T-helper 1 cell treated with Interleukin-12 subunit alpha and Interleukin-12 subunit beta and Interleukin-4 antibody, amounts not matched to agents 30 ng/mL and 1 ng/mL, for 36 hours (primary cell): ENCODE measurements at regions not wholly inside any gene's neighbourhood (a gene's known extent, or its start where the extent isn't known, plus 50 kb on each side); places are given as distances from the start of the nearest gene placed in this dataset.
"Not testable (repeated sequence)": the region's sequence is repeated elsewhere in the genome, so short reads cannot be mapped to it uniquely, and the experiment has no call there.

Source experiments
- intact Hi-C: fragments of 100-400 bp; cut with micrococcal nuclease; formaldehyde crosslinking; loops from one replicate; pipeline ENCODE4 v1.15.1; 2024

DNA sequence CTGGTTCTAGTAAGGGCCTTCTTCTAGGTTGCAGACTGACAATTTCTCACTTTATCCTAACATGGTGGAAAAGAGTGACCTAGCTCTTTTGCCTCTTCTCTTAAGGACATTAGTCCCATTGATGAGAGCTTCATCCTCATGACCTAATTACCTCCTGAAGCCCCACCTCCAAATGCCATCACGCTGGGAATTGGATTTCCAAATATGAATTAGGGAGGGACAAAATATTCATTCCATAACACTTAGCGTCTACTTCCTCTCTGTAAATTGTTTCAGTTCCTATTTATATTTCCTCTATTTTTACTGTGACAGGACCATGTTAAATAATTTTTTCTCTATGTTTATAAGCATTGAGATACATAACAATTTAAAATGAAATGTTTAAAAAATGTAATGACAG is 408.8 kb downstream of the CDH10 start:
- intact Hi-C loops, result no loop called here

GRCh38 chr5:24245821-24246220 is 399.0 kb downstream of the CDH10 start:
- intact Hi-C loops, result no loop called here

GRCh38 chr5:24264547-24264946 is 380.2 kb downstream of the CDH10 start:
- intact Hi-C loops, result no loop called here

DNA sequence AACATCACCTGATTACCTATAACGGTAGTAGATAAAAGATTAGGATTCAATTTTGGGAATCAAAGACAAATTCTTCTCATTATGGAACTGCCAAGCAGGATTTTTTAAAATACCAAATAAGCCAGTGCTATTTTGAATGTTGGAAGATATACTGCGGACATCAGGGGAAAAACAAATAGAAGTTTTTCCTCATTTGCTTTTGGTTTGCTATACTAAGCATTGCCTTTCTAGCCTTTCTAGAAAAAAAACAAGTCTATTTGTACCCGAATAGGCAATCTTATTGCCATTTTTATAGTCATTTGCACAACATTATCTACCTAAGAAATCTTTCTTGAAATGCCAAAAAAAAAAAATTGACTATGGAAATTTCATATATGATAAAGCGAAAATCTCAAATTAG is 379.5 kb downstream of the CDH10 start:
- intact Hi-C loops, result no loop called here

DNA sequence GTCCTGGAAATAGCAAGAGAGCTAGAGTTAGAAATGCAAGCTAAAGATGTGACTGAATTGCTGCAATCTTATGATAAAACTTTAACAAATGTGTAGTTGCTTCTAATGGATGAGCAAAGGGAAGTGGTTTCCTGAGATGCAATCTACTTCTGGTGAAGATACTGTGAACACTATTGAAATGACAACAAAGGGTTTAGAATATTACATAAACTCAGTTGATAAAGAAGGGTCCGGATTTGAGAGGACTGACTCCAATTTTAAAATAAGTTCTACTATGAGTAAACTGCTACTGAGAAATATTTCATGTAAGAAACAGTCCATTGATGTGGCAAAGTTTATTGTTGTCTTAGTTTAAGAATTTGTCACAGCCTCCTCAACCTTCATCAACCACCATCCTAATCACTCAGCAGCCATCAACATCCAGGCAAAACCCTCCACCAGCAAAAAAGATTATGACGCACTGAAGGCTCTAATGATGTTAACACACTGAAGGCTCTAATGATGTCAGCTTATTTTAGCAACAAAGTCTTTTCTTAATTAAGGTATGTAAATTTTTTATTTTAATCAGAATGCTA is 376.2 kb downstream of the CDH10 start:
- intact Hi-C loops, result no loop called here

DNA sequence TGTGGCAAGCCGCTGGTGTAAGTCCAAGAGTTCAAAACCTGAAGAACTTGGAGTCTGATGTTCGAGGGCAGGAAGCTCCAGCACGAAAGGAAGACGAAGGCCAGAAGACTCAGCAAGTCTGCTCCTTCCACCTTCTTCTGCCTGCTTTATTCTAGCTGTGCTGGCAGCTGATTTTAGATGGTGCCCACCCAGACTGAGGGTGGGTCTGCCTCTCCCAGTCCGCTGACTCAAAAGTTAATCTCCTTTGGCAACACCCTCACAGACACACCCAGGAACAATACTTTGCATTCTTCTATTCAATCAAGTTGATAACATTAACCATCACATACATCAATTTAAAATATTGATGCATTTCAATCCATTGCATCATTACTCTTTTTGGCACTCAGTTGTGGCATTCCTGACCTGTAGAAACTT is 373.1 kb downstream of the CDH10 start:
- intact Hi-C loops, result not testable (repeated sequence)

GRCh38 chr5:24272741-24273140 is 372.0 kb downstream of the CDH10 start:
- intact Hi-C loops, result no loop called here

GRCh38 chr5:24280215-24280614 is 364.6 kb downstream of the CDH10 start:
- intact Hi-C loops, result no loop called here

- intact Hi-C loops, result no loop called here
These were observed 363.0 kb downstream of the CDH10 start for GRCh38 chr5:24281818-24282217.

DNA sequence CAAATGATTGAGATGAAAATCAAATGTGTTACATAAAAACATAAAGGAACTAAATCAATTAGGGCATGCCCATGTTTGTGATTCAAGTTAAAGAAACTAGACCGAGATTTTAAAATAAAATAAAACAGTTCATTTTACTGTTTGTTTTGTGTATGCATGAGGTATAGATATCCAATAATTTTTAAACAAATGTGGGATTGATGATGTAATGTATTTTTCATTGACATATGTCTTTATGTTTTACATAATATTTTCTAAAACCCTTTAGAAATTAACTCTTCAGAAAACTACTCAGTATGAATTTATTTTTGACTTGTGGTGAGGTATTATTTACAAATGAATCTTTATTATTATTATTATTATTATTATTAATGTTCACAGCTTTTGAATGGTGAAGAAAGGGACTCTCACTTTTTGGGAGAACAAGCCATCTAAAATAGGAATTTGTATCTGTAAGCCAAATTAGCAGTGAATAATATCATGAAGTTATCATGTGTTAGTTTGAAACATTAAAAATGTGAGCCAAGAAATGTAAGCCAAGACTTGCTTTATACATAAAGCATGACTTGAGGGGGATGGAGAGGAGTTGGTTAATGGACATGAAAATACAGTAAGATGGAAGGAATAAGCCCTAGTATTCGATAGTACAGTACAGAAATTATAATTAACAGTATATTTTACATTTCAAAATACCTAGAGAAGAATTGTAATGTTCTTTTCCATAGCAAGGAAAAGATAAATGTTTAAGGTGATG is 355.0 kb downstream of the CDH10 start:
- intact Hi-C loops, result no loop called here

DNA sequence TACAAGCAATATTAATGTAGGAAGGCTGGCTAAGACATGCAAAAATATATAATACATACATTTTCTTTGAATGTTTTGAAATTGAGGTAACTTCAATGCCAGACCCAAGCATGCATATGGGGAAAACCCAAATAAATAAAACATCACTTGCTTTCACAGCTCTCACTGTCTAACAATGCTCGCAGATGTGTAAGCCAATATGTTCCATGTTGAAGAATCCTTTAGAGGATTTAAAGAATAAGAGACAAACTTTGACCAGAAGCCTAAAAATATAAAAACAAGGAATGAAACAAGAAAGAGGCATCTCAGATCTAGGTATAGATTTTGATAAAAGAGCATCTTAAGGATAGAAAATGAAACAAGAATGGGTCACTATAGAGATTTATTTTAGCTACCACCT is 354.2 kb downstream of the CDH10 start:
- intact Hi-C loops, result no loop called here

DNA sequence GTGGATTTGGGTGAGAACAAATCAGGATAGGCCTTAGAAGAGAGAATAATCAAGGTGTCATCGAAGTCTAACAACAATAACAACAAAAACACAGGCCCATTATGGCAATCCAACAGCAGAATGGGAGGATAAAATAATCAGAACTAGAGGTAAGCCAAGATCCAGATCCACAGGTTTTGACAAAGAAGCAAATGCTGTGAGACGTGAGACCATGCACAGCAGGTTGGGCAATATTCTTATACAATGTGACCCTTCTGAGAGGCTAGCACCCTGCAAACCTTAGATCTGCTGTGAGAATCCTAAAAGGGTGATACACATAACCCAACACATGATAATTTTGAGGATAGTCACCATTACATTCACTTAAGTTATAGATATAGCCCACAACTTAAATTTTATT is 352.9 kb downstream of the CDH10 start:
- intact Hi-C loops, result no loop called here

- intact Hi-C loops, result no loop called here
These were observed 350.4 kb downstream of the CDH10 start for GRCh38 chr5:24294333-24294732.

DNA sequence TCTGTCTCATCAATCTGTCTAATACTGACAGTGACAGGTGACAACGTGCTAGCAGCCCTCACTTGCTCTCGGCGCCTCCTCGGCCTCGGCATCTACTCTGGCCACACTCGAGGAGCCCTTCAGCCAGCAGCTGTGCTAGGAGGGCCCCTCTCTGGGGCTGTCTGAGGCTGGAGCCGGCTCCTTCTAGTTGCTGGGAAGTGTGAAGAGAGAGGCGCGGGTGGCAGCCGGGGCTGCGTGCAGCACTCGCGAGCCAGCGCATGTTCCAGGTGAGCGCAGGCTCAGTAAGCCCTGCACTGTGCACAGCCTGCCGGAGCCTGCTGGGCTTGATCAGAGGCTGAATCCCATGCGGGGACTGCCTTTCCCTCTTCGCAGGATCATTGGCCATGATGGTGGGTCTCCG is 330.7 kb downstream of the CDH10 start:
- intact Hi-C loops, result no loop called here

GRCh38 chr5:24320643-24321042 is 324.1 kb downstream of the CDH10 start:
- intact Hi-C loops, result no loop called here

DNA sequence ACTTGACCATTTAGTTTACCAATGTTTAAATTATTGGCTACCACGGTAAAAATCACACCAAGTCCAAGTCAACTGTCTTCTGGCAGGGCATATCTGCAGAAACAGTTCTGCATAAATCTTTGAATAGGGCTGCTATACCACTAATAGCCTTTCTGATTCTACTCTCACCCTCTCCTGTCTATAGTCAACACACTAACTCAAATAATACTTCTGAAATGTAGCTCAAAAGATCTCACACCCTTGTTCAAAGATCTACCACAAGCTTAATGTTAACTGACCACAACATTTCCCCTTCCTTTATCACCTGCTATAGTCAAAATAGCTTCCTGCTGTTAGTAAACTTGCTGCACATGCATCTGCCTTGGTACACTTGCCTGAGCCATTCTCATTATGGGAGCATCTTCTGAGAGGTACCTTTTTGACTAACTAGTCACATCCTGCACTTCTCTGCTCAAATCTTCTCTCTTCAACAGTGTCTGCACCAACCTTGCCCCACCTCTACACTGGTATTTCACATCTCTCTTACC is 319.4 kb downstream of the CDH10 start:
- intact Hi-C loops, result no loop called here

DNA sequence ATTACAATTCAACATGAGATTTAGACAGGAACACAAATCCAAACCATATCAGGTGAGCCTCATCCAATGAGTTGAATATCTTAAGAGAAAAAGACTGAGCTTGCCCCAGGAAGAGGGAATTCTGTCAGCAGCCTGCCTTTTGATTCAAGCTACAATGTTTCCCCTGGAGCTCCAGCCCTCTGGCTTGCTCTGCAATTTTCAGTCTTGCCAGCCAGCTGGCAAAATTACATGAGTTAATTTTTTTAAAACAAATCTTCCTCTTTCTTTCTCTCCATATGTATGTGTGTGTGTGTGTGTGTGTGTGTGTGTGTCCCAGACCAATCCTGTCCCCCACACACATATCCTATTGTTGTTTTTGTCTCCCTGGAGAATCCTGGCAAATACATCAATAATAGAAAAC is 313.2 kb downstream of the CDH10 start:
- intact Hi-C loops, result no loop called here

DNA sequence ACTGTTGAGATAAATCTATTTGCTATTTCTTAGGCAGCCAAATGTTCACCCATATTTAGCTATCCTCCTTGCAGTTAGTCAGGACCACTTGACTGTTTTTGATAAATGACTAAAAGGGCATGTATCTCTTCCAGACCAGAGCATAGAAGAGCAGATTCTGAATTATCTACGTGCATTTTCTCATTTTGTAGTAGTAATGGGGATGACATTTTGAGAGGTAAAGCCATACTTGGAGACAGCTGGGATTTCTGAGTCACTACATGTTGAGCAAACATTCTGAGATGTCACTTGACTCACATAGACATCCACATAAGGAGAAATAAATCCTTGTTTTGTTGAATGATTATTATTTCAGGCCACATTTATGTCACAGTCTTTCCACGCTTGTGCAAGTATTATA is 297.6 kb downstream of the CDH10 start:
- intact Hi-C loops, result no loop called here

- intact Hi-C loops, result no loop called here
These were observed 293.5 kb downstream of the CDH10 start for GRCh38 chr5:24351285-24351684.

DNA sequence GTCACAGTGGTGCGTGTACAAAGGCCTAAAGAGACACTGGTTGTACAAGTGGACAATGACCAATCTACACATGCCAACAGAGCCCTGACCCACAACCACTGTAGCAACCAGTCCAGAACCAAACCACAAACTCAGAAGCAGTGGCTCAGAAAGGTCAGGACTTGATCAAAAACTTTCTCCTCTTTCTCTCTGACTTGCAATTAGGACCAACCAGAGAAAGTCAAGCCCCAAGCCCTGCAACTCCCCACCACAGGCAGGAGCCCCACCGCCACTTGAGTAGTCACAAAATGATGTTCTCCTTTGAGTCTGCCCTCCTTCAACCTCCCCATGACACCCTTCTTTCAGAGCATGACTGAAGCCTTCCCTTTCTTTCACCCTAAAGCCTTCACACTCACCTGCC is 291.8 kb downstream of the CDH10 start:
- intact Hi-C loops, result no loop called here

DNA sequence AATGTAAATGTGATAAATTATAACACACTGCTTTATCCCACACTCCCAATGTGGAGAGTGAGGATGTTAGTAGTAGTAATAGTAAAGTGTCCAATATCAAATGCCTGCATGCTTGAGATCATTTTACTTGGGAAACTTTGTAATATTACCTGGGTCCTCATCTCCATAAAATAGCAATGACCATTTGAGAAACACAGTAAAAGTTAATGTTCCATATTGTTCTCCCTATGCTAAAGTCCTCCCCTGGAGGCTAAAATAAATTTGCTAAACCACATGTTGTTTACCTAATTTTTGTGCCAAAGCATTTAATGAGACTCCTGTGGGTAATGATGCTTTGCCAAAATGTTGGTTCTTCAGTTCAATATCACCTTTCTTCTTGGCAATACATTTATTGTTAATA is 291.2 kb downstream of the CDH10 start:
- intact Hi-C loops, result no loop called here

- intact Hi-C loops, result no loop called here
These were observed 280.8 kb downstream of the CDH10 start for GRCh38 chr5:24363789-24364481.

DNA sequence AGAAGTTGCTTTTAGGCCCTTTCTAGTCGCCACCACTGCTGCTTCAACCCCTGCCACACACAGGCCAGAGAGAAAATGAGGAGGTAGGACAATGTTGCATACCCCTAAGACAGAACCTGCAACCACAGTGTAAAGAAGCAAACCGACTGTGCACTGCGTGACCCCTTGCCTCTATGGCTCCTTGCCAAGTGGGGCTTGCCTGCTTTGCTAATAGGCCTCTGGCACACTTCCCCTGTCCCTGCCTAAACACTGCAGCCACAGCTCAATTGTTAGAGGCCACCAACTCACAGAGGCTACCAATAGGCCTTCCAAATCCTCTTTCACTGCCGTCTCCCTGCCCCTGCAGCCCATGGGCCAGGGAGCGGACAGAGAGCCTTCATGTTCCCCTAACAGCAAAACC is 280.1 kb downstream of the CDH10 start:
- intact Hi-C loops, result no loop called here
